ENCODE measurements at regions not wholly inside any gene's neighbourhood (a gene's known extent, or its start where the extent isn't known, plus 50 kb on each side); places are given as distances from the start of the nearest gene placed in this dataset.

DNA sequence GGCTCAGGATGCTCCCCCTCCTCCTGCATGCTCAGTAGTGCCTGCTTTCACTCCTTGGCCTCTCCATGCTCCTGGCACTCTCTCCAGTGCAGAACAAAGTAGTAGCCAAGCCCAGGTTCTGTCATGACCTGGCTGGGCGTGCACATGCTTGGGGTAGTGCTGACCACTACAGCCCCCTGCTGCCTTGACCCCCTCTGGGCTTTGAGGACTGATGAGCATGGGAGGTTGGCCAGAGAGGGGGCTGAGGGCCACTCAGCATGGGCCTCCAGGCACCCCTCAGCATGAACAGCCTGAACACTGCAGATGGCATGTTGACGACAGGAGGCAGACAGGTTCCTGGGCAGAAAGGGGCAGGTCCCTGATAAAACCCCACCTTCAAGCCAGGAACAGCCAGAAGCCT lies 935.7 kb upstream of the PRMT6 start:
- H3K27me3 ChIP-seq = no peaks in the 10 kb centered on the region
- no peaks in the 10 kb centered on the region for H3K36me3 ChIP-seq
- H3K27ac ChIP-seq = no peak overlapping the region
- H3K4me1 ChIP-seq (ENCODE audit: insufficient read depth) = no peaks in the 10 kb centered on the region
- TF ChIP-seq POLR2A (IDR thresholded peaks at IDR 0.05) (no peak), EP300 (IDR thresholded peaks at IDR 0.05) (no peak)
- TF ChIP-seq, protein P1, sequence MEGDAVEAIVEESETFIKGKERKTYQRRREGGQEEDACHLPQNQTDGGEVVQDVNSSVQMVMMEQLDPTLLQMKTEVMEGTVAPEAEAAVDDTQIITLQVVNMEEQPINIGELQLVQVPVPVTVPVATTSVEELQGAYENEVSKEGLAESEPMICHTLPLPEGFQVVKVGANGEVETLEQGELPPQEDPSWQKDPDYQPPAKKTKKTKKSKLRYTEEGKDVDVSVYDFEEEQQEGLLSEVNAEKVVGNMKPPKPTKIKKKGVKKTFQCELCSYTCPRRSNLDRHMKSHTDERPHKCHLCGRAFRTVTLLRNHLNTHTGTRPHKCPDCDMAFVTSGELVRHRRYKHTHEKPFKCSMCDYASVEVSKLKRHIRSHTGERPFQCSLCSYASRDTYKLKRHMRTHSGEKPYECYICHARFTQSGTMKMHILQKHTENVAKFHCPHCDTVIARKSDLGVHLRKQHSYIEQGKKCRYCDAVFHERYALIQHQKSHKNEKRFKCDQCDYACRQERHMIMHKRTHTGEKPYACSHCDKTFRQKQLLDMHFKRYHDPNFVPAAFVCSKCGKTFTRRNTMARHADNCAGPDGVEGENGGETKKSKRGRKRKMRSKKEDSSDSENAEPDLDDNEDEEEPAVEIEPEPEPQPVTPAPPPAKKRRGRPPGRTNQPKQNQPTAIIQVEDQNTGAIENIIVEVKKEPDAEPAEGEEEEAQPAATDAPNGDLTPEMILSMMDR (IDR thresholded peaks at IDR 0.05) = no peak
- DNase-seq = no peak
- no peak overlapping the region for H3K4me3 ChIP-seq
- 82 to 86% (median 84%) methylated on average over 2 of the region's 2 CpGs for WGBS, 3 donors
- no peaks in the 10 kb centered on the region for H3K9me3 ChIP-seq
- intact Hi-C loops (cut with DNase I) = no loop called here

- no peaks in the 10 kb centered on the region for H3K27me3 ChIP-seq
- DNase-seq = no peak
Observed at GRCh38 chr1:106121728-106122127, 934.7 kb upstream of the PRMT6 start.

GRCh38 chr1:106134561-106134960 lies 921.9 kb upstream of the PRMT6 start:
- no peaks in the 10 kb centered on the region for H3K36me3 ChIP-seq
- intact Hi-C loops (cut with DNase I) = no loop called here
- 27 to 39% (median 36%) methylated on average over 3 of the region's 3 CpGs for WGBS, 3 donors
- H3K4me1 ChIP-seq (ENCODE audit: insufficient read depth) = peaks cover 2% of the 10 kb centered on the region
- H3K27ac ChIP-seq = no peak overlapping the region
- no peak overlapping the region for H3K4me3 ChIP-seq
- TF ChIP-seq, protein P1 (IDR thresholded peaks at IDR 0.05) = no peak
- TF ChIP-seq EP300 (IDR thresholded peaks at IDR 0.05) (no peak), POLR2A (IDR thresholded peaks at IDR 0.05) (no peak)
- no peaks in the 10 kb centered on the region for H3K27me3 ChIP-seq
- H3K9me3 ChIP-seq = no peaks in the 10 kb centered on the region
- DNase-seq = no peak

More at GRCh38 chr1:106121728-106122127, 934.7 kb upstream of the PRMT6 start:
- TF ChIP-seq, protein P1 (IDR thresholded peaks at IDR 0.05) = no peak
- TF ChIP-seq EP300 (IDR thresholded peaks at IDR 0.05) = no peak
- no peak for TF ChIP-seq POLR2A (IDR thresholded peaks at IDR 0.05)
- intact Hi-C loops (cut with DNase I) = no loop called here
- no peaks in the 10 kb centered on the region for H3K36me3 ChIP-seq
- no peaks in the 10 kb centered on the region for H3K9me3 ChIP-seq
- H3K4me1 ChIP-seq (ENCODE audit: insufficient read depth) = no peaks in the 10 kb centered on the region
- no peak overlapping the region for H3K4me3 ChIP-seq
- WGBS, 3 donors = 90 to 95% (median 93%) methylated on average over 6 of the region's 6 CpGs
- no peak overlapping the region for H3K27ac ChIP-seq

DNA sequence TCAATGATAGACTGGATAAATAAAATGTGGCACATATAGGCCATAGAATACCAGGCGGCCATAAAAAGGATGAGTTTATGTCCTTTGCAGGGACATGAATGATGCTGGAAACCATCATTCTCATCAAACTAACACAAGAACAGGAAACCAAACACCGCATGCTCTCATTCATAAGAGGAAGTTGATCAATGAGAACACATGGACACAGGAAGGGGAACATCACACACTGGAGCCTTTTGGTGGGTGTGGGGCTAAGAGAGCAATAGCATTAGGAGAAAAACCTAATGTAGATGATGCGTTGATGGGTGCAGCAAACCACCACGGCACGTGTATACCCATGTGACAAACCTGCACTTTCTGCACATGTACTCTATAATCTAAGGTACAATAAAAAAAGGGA lies 883.4 kb upstream of the PRMT6 start:
- H3K4me3 ChIP-seq = no peak overlapping the region
- no peak for TF ChIP-seq POLR2A (IDR thresholded peaks at IDR 0.05)

DNA sequence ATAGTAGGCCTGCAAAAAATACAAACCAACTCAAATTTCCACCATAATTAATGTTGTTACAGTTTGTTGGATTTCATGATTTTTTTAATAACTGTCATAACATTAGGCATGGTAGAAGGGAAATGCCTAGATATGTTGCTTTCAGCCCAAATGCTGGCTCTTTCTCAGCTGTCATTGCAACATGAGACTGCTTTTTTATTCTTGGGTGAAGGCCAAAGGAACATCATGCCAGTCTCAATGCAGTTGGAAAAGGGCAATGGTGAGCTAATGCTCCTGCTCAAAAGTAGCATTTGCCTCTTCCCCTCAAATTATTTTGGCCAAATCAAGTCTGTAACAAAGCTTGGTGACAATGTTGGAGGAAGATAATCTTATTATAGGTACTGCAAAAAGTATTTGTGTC lies 877.7 kb upstream of the PRMT6 start:
- H3K36me3 ChIP-seq = no peaks in the 10 kb centered on the region
- no peak overlapping the region for H3K27ac ChIP-seq
- DNase-seq = no peak
- intact Hi-C loops (cut with DNase I) = no loop called here
- H3K27me3 ChIP-seq = no peaks in the 10 kb centered on the region
- no peak overlapping the region for H3K4me3 ChIP-seq
- H3K4me1 ChIP-seq (ENCODE audit: insufficient read depth) = no peaks in the 10 kb centered on the region
- TF ChIP-seq, protein P1 (IDR thresholded peaks at IDR 0.05) = no peak
- TF ChIP-seq EP300 (IDR thresholded peaks at IDR 0.05) = no peak
- no peak for TF ChIP-seq POLR2A (IDR thresholded peaks at IDR 0.05)
- no peaks in the 10 kb centered on the region for H3K9me3 ChIP-seq

More for the DNA sequence above, 883.4 kb upstream of the PRMT6 start:
- H3K9me3 ChIP-seq = no peaks in the 10 kb centered on the region
- DNase-seq = no peak
- H3K4me1 ChIP-seq (ENCODE audit: insufficient read depth) = no peaks in the 10 kb centered on the region
- H3K27me3 ChIP-seq = no peaks in the 10 kb centered on the region
- WGBS, 3 donors = 92 to 94% (median 93%) methylated on average over 5 of the region's 5 CpGs
- no peak overlapping the region for H3K27ac ChIP-seq
- H3K36me3 ChIP-seq = no peaks in the 10 kb centered on the region
- intact Hi-C loops (cut with DNase I) = no loop called here
